ENCODE measurements at regions not wholly inside any gene's neighbourhood (a gene's known extent, or its start where the extent isn't known, plus 50 kb on each side); places are given as distances from the start of the nearest gene placed in this dataset.

- H3K36me3 ChIP-seq (ENCODE audit: control insufficient read depth in 2 of 2, extremely low read depth in 1 of 2, insufficient read depth in 2 of 2, low read length in 2 of 2): no peaks in the 10 kb centered on the region
- H3K4me2 ChIP-seq (ENCODE audit: control insufficient read depth, extremely low read depth, insufficient read depth, low read depth, low read length): no peak overlapping the region
- H3K4me1 ChIP-seq (ENCODE audit: control insufficient read depth, extremely low read depth, insufficient read depth, low read length): no peaks in the 10 kb centered on the region
- no peaks in the 10 kb centered on the region for H3K79me2 ChIP-seq (ENCODE audit: control insufficient read depth, insufficient read depth, low read length)
- H3K9me1 ChIP-seq (ENCODE audit: control insufficient read depth, extremely low read depth, insufficient read depth, low read length): no peaks in the 10 kb centered on the region
- FAIRE-seq (no peak), DNase-seq (ENCODE audit: low read depth, low spot score) (no peak)
- H3K4me3 ChIP-seq (ENCODE audit: control insufficient read depth in 2 of 3, extremely low read depth in 1 of 3, insufficient read depth in 2 of 3, low read depth in 1 of 3, low read length in 3 of 3): no peak overlapping the region
- H3K9me3 ChIP-seq (ENCODE audit: control insufficient read depth, low read depth, low read length): no peaks in the 10 kb centered on the region
- H2AFZ ChIP-seq (ENCODE audit: control insufficient read depth, low read length): no peak overlapping the region
- H4K20me1 ChIP-seq (ENCODE audit: control insufficient read depth, extremely low read depth, insufficient read depth, low read length): no peaks in the 10 kb centered on the region
- dilution Hi-C loops (cut with MboI; ENCODE audit: extremely low pct_ligation_motif_present, low sequenced_read_pairs): no loop called here
- no peak overlapping the region for H3K9ac ChIP-seq (ENCODE audit: control insufficient read depth, extremely low read depth, insufficient read depth, low read length)
- no peak overlapping the region for H3K27ac ChIP-seq (ENCODE audit: control insufficient read depth, insufficient read depth, low read length)
- no peaks in the 10 kb centered on the region for H3K27me3 ChIP-seq (ENCODE audit: control insufficient read depth, extremely low read depth, insufficient read depth, low read length)
- TF ChIP-seq EZH2 (IDR thresholded peaks at IDR 0.05; ENCODE audit: low read length): no peak
Observed at GRCh38 chr3:73933585-73933984, 308.8 kb upstream of the PDZRN3 start.

- dilution Hi-C loops (cut with MboI; ENCODE audit: extremely low pct_ligation_motif_present, low sequenced_read_pairs): no loop called here
- TF ChIP-seq EZH2 (IDR thresholded peaks at IDR 0.05; ENCODE audit: low read length) (no peak), CTCF (optimal IDR thresholded peaks at IDR 0.05 in 1 of 3, IDR thresholded peaks at IDR 0.05 in 1 of 3, conservative IDR thresholded peaks at IDR 0.05 in 1 of 3; ENCODE audit: extremely low read depth in 1 of 3, insufficient read depth in 2 of 3, low read length in 3 of 3) (no peak)
- Histone ChIP-seq H3K27me3 (ENCODE audit: control insufficient read depth, extremely low read depth, insufficient read depth, low read length) (no peaks in the 10 kb centered on the region), H3K4me1 (ENCODE audit: control insufficient read depth, extremely low read depth, insufficient read depth, low read length) (no peaks in the 10 kb centered on the region), H3K9me3 (ENCODE audit: control insufficient read depth, low read depth, low read length) (no peaks in the 10 kb centered on the region), H3K36me3 (ENCODE audit: control insufficient read depth in 2 of 2, extremely low read depth in 1 of 2, insufficient read depth in 2 of 2, low read length in 2 of 2) (no peaks in the 10 kb centered on the region), H3K79me2 (ENCODE audit: control insufficient read depth, insufficient read depth, low read length) (no peaks in the 10 kb centered on the region), H3K9ac (ENCODE audit: control insufficient read depth, extremely low read depth, insufficient read depth, low read length) (no peak overlapping the region), H4K20me1 (ENCODE audit: control insufficient read depth, extremely low read depth, insufficient read depth, low read length) (no peaks in the 10 kb centered on the region), H3K27ac (ENCODE audit: control insufficient read depth, insufficient read depth, low read length) (no peak overlapping the region), H2AFZ (ENCODE audit: control insufficient read depth, low read length) (no peak overlapping the region), H3K9me1 (ENCODE audit: control insufficient read depth, extremely low read depth, insufficient read depth, low read length) (no peaks in the 10 kb centered on the region), H3K4me3 (ENCODE audit: control insufficient read depth in 2 of 3, extremely low read depth in 1 of 3, insufficient read depth in 2 of 3, low read depth in 1 of 3, low read length in 3 of 3) (no peak overlapping the region), H3K4me2 (ENCODE audit: control insufficient read depth, extremely low read depth, insufficient read depth, low read depth, low read length) (no peak overlapping the region)
- no peak for FAIRE-seq
- no peak for DNase-seq (ENCODE audit: low read depth, low spot score)
Observed at GRCh38 chr3:73927203-73927570, 302.4 kb upstream of the PDZRN3 start.
